ENCODE measurements at regions not wholly inside any gene's neighbourhood (a gene's known extent, or its start where the extent isn't known, plus 50 kb on each side); places are given as distances from the start of the nearest gene placed in this dataset.

- DNase-seq (ENCODE audit: low read depth): no peak
- H3K4me3 ChIP-seq (ENCODE audit: low read depth, low read length): no peak overlapping the region
- TF ChIP-seq, protein P1, sequence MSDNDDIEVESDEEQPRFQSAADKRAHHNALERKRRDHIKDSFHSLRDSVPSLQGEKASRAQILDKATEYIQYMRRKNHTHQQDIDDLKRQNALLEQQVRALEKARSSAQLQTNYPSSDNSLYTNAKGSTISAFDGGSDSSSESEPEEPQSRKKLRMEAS (IDR thresholded peaks at IDR 0.05; ENCODE audit: low read depth, low read length): no peak
- TF ChIP-seq MYC (IDR thresholded peaks at IDR 0.05; ENCODE audit: low read depth, low read length): no peak
- TF ChIP-seq POLR2A (IDR thresholded peaks at IDR 0.05; ENCODE audit: extremely low read depth, insufficient read length): no peak
Observed at GRCh38 chr14:100381395-100382105, 58.4 kb downstream of the SLC25A47 start.

GRCh38 chr14:100382106-100382455 lies 58.9 kb downstream of the SLC25A47 start:
- no peak for TF ChIP-seq POLR2A (IDR thresholded peaks at IDR 0.05; ENCODE audit: extremely low read depth, insufficient read length)
- TF ChIP-seq, protein P2, sequence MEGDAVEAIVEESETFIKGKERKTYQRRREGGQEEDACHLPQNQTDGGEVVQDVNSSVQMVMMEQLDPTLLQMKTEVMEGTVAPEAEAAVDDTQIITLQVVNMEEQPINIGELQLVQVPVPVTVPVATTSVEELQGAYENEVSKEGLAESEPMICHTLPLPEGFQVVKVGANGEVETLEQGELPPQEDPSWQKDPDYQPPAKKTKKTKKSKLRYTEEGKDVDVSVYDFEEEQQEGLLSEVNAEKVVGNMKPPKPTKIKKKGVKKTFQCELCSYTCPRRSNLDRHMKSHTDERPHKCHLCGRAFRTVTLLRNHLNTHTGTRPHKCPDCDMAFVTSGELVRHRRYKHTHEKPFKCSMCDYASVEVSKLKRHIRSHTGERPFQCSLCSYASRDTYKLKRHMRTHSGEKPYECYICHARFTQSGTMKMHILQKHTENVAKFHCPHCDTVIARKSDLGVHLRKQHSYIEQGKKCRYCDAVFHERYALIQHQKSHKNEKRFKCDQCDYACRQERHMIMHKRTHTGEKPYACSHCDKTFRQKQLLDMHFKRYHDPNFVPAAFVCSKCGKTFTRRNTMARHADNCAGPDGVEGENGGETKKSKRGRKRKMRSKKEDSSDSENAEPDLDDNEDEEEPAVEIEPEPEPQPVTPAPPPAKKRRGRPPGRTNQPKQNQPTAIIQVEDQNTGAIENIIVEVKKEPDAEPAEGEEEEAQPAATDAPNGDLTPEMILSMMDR (IDR thresholded peaks at IDR 0.05; ENCODE audit: low read depth, low read length): no peak
- no peak for TF ChIP-seq MYC (IDR thresholded peaks at IDR 0.05; ENCODE audit: low read depth, low read length)
- TF ChIP-seq, protein P1 (IDR thresholded peaks at IDR 0.05; ENCODE audit: low read depth, low read length): no peak
- H3K4me3 ChIP-seq (ENCODE audit: low read depth, low read length): no peak overlapping the region
- DNase-seq (ENCODE audit: low read depth): no peak

DNA sequence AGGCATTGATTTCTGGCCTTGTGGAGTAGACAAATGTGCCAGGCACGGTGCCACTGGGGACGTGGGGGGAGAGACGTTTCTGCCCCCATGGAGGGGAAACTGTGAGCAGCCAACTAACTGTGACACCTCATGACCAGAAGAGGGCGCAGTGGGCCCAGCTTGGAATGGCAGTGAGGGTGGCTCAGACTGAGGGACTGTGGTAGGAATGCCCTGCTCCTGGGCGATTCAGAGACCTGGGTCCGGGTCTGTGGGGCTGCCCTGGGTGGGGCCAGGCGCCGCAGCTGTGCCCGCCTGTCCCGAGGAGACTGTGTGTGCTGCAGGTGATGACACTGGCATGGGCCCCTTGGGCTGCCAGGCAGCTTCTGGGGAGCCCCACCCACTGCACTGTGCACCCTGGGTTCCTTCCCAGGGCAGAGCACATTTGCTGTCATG lies 60.6 kb downstream of the SLC25A47 start:
- TF ChIP-seq, protein P1 (IDR thresholded peaks at IDR 0.05; ENCODE audit: low read depth, low read length): no peak
- TF ChIP-seq POLR2A (IDR thresholded peaks at IDR 0.05; ENCODE audit: extremely low read depth, insufficient read length): no peak
- TF ChIP-seq, protein P2 (IDR thresholded peaks at IDR 0.05; ENCODE audit: low read depth, low read length): peak; percentile 76
- peak; percentile 73 for DNase-seq (ENCODE audit: low read depth)
- no peak overlapping the region for H3K4me3 ChIP-seq (ENCODE audit: low read depth, low read length)

GRCh38 chr14:100384277-100384676 lies 61.1 kb downstream of the SLC25A47 start:
- no peak overlapping the region for H3K4me3 ChIP-seq (ENCODE audit: low read depth, low read length)
- TF ChIP-seq, protein P1 (IDR thresholded peaks at IDR 0.05; ENCODE audit: low read depth, low read length): no peak
- no peak for TF ChIP-seq POLR2A (IDR thresholded peaks at IDR 0.05; ENCODE audit: extremely low read depth, insufficient read length)
- no peak for TF ChIP-seq MYC (IDR thresholded peaks at IDR 0.05; ENCODE audit: low read depth, low read length)
- TF ChIP-seq, protein P2 (IDR thresholded peaks at IDR 0.05; ENCODE audit: low read depth, low read length): no peak
- DNase-seq (ENCODE audit: low read depth): no peak

GRCh38 chr14:100384819-100385813 lies 62.0 kb downstream of the SLC25A47 start:
- H3K4me3 ChIP-seq (ENCODE audit: low read depth, low read length): no peak overlapping the region
- DNase-seq (ENCODE audit: low read depth): peak; percentile 54
- TF ChIP-seq MYC (IDR thresholded peaks at IDR 0.05; ENCODE audit: low read depth, low read length): no peak
- TF ChIP-seq, protein P2 (IDR thresholded peaks at IDR 0.05; ENCODE audit: low read depth, low read length): peak; percentile 5

DNA sequence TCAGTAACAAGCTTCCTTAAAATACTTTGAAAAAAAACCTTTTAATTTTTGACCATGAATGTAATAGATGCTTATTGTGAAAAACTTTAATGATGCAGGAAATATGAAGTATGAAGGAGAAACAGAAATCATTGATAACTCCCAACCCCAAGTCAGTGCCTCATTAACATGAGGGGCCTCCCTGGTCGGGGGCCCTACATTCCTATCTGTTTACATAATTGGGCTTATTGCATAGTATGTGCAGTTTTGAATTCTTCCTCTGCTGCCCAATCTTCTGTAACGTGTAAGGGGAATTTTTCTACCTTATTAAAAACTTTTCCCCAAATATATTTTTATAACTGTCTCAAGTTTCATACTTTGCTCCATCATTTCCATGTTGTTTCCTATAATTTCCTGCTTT lies 63.0 kb downstream of the SLC25A47 start:
- TF ChIP-seq, protein P2 (IDR thresholded peaks at IDR 0.05; ENCODE audit: low read depth, low read length): no peak
- TF ChIP-seq POLR2A (IDR thresholded peaks at IDR 0.05; ENCODE audit: extremely low read depth, insufficient read length): no peak
- TF ChIP-seq, protein P1 (IDR thresholded peaks at IDR 0.05; ENCODE audit: low read depth, low read length): no peak
- TF ChIP-seq MYC (IDR thresholded peaks at IDR 0.05; ENCODE audit: low read depth, low read length): no peak
- H3K4me3 ChIP-seq (ENCODE audit: low read depth, low read length): no peak overlapping the region
- no peak for DNase-seq (ENCODE audit: low read depth)
